Neural progenitor cell (in vitro differentiated cells): ENCODE measurements at regions not wholly inside any gene's neighbourhood (a gene's known extent, or its start where the extent isn't known, plus 50 kb on each side); places are given as distances from the start of the nearest gene placed in this dataset.

ENCODE experiments used
- EZH2 ChIP-seq: fragments of 200-600 bp; sonication (generic); IDR thresholded peaks from 2 replicates; pipeline ENCODE4 v1.6.1; 2017; ENCODE audit warnings: antibody characterized with exemption, mild to moderate bottlenecking, moderate library complexity
- EZH2phosphoT487 ChIP-seq: fragments of 200-600 bp; sonication (generic); IDR thresholded peaks from 2 replicates; pipeline ENCODE4 v1.6.1; 2017; ENCODE audit warnings: antibody characterized with exemption
- TF ChIP-seq, protein P1 (sequence below): fragments of 200-600 bp; sonication (generic); IDR thresholded peaks from 2 replicates; pipeline ENCODE4 v1.5.1; 2017; ENCODE audit warnings: antibody characterized with exemption, mild to moderate bottlenecking

DNA sequence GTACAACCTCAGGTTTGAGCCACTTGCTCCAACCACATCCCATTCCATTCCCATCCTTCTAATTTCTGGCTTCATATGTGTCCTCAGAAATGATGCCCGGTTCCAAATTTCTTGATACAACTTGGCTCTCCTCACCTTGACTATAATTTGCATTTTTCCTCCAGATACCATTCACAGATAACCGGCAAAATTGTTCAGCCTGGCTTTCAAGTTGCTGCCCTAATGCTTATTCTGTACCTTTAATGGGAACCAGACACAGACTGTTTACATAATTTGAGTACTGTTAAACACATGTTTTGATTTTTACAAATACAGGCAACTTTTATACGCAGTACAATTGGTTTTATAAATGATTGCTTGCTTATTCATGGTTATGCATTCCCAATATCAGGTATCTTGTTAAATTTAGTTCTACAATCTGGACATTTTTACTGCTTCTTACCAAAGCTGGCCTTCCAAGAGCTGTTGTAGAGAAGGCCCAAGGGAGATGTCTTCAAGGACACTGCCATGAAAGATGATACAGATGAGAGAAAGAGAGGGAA is 649.5 kb upstream of the CAMK1G start:
- TF ChIP-seq EZH2 = no peak
- TF ChIP-seq, protein P1, sequence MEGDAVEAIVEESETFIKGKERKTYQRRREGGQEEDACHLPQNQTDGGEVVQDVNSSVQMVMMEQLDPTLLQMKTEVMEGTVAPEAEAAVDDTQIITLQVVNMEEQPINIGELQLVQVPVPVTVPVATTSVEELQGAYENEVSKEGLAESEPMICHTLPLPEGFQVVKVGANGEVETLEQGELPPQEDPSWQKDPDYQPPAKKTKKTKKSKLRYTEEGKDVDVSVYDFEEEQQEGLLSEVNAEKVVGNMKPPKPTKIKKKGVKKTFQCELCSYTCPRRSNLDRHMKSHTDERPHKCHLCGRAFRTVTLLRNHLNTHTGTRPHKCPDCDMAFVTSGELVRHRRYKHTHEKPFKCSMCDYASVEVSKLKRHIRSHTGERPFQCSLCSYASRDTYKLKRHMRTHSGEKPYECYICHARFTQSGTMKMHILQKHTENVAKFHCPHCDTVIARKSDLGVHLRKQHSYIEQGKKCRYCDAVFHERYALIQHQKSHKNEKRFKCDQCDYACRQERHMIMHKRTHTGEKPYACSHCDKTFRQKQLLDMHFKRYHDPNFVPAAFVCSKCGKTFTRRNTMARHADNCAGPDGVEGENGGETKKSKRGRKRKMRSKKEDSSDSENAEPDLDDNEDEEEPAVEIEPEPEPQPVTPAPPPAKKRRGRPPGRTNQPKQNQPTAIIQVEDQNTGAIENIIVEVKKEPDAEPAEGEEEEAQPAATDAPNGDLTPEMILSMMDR = no peak
- TF ChIP-seq EZH2phosphoT487 = no peak
